HEK293 (cell line): ENCODE measurements at regions not wholly inside any gene's neighbourhood (a gene's known extent, or its start where the extent isn't known, plus 50 kb on each side); places are given as distances from the start of the nearest gene placed in this dataset.

Experiments used
- CTCF ChIP-seq: fragments of 450-650 bp; formaldehyde crosslinking; IDR thresholded peaks from 2 replicates; pipeline ENCODE4 v1.5.1; 2016; ENCODE audit warnings: missing biosample characterization, missing genetic modification characterization
- PATZ1 ChIP-seq: fragments of 450-650 bp; formaldehyde crosslinking; IDR thresholded peaks from 2 replicates; pipeline ENCODE4 v1.5.1; 2016; ENCODE audit warnings: missing biosample characterization, missing genetic modification characterization
- ZNF529 ChIP-seq: fragments of 450-650 bp; formaldehyde crosslinking; IDR thresholded peaks from 2 replicates; pipeline ENCODE4 v1.5.1; 2017; ENCODE audit warnings: missing genetic modification characterization, missing biosample characterization; ENCODE audit not compliant: insufficient replicate concordance

- TF ChIP-seq PATZ1 (tag by site-specific recombination) (no peak), CTCF (tag by site-specific recombination) (no peak), ZNF529 (tag by site-specific recombination) (no peak)
Measured at GRCh38 chr1:81672766-81673165, 128.0 kb upstream of the ADGRL2 start.
